SU-DHL-6 (cell line): ENCODE measurements at regions not wholly inside any gene's neighbourhood (a gene's known extent, or its start where the extent isn't known, plus 50 kb on each side); places are given as distances from the start of the nearest gene placed in this dataset.

Experiments
- H2AFZ ChIP-seq: fragments of 200-600 bp; sonication (generic); 2 replicates; pipeline ENCODE4 v1.6.1; 2014; ENCODE audit warnings: low read depth, mild to moderate bottlenecking, moderate library complexity, mixed read lengths, antibody characterized with exemption, low read length; ENCODE audit not compliant: severe bottlenecking
- H3F3A ChIP-seq: fragments of 200-600 bp; shearing (Covaris generic); 2 replicates; pipeline ENCODE4 v1.6.0; 2016; ENCODE audit warnings: antibody characterized with exemption, mild to moderate bottlenecking; ENCODE audit not compliant: insufficient read depth
- H3K27ac ChIP-seq: fragments of 200-600 bp; sonication (generic); 2 replicates; pipeline ENCODE4 v1.5.1; 2016; ENCODE audit warnings: low read depth, mild to moderate bottlenecking, low read length, moderate library complexity, mixed read lengths
- H3K27me3 ChIP-seq: fragments of 200-600 bp; sonication (generic), shearing (Covaris generic); 2 replicates; pipeline ENCODE4 v1.6.0; 2014; ENCODE audit warnings: mild to moderate bottlenecking, low read length
- H3K36me3 ChIP-seq: fragments of 200-600 bp; sonication (generic); 2 replicates; pipeline ENCODE4 v1.6.1; 2014; ENCODE audit warnings: mild to moderate bottlenecking, low read length, mixed read lengths
- H3K4me2 ChIP-seq: fragments of 300-600, 200-600 bp; shearing (Covaris generic), sonication (generic); 2 replicates; pipeline ENCODE4 v1.6.0; 2014; ENCODE audit warnings: low read length, low read depth, mild to moderate bottlenecking; ENCODE audit not compliant: poor library complexity, severe bottlenecking
- H3K4me3 ChIP-seq: fragments of 200-600 bp; sonication (generic); 2 replicates; pipeline ENCODE4 v1.5.1; 2014; ENCODE audit warnings: antibody characterized with exemption, low read length, mild to moderate bottlenecking, mixed read lengths; ENCODE audit not compliant: insufficient read depth, poor library complexity, severe bottlenecking
- H3K79me2 ChIP-seq: fragments of 200-600 bp; sonication (generic); 2 replicates; pipeline ENCODE4 v1.6.1; 2014; ENCODE audit warnings: mild to moderate bottlenecking, low read length, moderate library complexity; ENCODE audit not compliant: insufficient read depth
- H3K9ac ChIP-seq: fragments of 200-600 bp; sonication (generic); 2 replicates; pipeline ENCODE4 v1.7.0; 2014; ENCODE audit warnings: mild to moderate bottlenecking, low read length
- H3K9me2 ChIP-seq: fragments of 200-600 bp; sonication (generic); replicated peaks from 2 replicates; pipeline ENCODE4 v1.6.1; 2014; ENCODE audit warnings: low read length; ENCODE audit not compliant: insufficient read depth
- H3K9me3 ChIP-seq: fragments of 200-600 bp; sonication (generic); 2 replicates; pipeline ENCODE4 v1.6.1; 2014; ENCODE audit warnings: low read length, mixed read lengths; ENCODE audit not compliant: insufficient read depth
- H4K20me1 ChIP-seq: fragments of 200-600 bp; sonication (generic); 2 replicates; pipeline ENCODE4 v1.6.1; 2014; ENCODE audit warnings: low read depth, mild to moderate bottlenecking, antibody characterized with exemption, low read length, moderate library complexity, mixed read lengths
- EZH2phosphoT487 ChIP-seq: fragments of 200-600 bp; sonication (generic), shearing (Covaris generic); conservative IDR thresholded peaks from 2 replicates; pipeline ENCODE4 v1.6.1; 2018; ENCODE audit warnings: mild to moderate bottlenecking, antibody characterized with exemption, low read length, moderate library complexity, mixed read lengths
- TF ChIP-seq, protein P1 (sequence below): fragments of 200-600 bp; sonication (generic); IDR thresholded peaks from one replicate; pipeline ENCODE4 v1.5.1; 2017; ENCODE audit warnings: antibody characterized with exemption, mild to moderate bottlenecking, low read length, moderate library complexity; ENCODE audit not compliant: insufficient read depth, poor library complexity, severe bottlenecking

DNA sequence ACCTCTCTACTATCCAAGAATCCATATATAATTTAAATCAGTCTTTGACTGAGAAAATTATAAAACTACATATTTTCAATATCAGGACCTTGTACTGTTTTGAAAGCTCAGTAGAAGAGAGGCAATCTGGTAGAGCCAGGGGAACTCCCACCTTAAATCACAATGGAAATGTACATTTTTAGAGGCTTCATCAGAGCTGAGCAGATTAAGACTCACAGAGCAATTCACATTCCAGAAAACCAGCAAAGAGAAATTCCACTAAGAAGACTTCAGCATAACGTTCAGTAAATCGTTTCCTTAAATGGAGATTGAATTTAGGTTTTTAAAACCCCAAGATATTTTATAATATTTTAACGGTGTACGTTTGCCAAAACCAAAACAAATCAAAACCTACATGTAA, 227.8 kb upstream of the TRPM3 start:
- Histone ChIP-seq H3F3A (no peaks in the 10 kb centered on the region), H3K79me2 (no peaks in the 10 kb centered on the region)

DNA sequence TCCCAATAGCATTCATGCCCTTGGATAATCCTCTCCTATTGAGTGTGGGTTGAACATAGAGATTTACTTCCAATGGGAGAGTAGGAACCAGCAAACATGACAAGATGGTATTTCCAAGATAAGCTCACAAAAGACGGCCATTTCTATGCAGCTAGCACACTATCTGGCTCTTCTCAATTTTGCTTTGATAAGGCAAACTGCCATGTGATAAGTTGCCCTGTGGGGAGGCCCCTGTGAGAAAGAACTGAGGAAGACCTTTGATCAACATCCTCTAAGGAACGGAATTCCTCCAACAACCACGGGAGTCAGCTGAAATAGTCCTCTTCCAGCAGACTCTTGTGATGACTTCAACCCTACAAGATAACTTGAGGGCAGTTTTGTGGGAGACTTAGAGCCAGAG, 211.9 kb upstream of the TRPM3 start:
- Histone ChIP-seq H3K36me3 (no peaks in the 10 kb centered on the region), H3K9me2 (no peaks in the 10 kb centered on the region), H3K9me3 (no peaks in the 10 kb centered on the region), H3K79me2 (no peaks in the 10 kb centered on the region), H3K27ac (no peak overlapping the region), H3K4me2 (no peak overlapping the region), H4K20me1 (no peaks in the 10 kb centered on the region), H3K27me3 (no peaks in the 10 kb centered on the region), H3F3A (no peaks in the 10 kb centered on the region), H2AFZ (no peak overlapping the region), H3K4me3 (no peak overlapping the region), H3K9ac (no peak overlapping the region)
- TF ChIP-seq, protein P1, sequence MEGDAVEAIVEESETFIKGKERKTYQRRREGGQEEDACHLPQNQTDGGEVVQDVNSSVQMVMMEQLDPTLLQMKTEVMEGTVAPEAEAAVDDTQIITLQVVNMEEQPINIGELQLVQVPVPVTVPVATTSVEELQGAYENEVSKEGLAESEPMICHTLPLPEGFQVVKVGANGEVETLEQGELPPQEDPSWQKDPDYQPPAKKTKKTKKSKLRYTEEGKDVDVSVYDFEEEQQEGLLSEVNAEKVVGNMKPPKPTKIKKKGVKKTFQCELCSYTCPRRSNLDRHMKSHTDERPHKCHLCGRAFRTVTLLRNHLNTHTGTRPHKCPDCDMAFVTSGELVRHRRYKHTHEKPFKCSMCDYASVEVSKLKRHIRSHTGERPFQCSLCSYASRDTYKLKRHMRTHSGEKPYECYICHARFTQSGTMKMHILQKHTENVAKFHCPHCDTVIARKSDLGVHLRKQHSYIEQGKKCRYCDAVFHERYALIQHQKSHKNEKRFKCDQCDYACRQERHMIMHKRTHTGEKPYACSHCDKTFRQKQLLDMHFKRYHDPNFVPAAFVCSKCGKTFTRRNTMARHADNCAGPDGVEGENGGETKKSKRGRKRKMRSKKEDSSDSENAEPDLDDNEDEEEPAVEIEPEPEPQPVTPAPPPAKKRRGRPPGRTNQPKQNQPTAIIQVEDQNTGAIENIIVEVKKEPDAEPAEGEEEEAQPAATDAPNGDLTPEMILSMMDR, result no peak
- no peak for TF ChIP-seq EZH2phosphoT487

More for the DNA sequence above, 227.8 kb upstream of the TRPM3 start:
- H3K27ac ChIP-seq, result no peak overlapping the region
- H3K4me2 ChIP-seq, result no peak overlapping the region
- TF ChIP-seq, protein P1, result no peak
- TF ChIP-seq EZH2phosphoT487, result no peak
- H3K36me3 ChIP-seq, result no peaks in the 10 kb centered on the region
- H3K9me2 ChIP-seq, result no peaks in the 10 kb centered on the region
- H3K9me3 ChIP-seq, result no peaks in the 10 kb centered on the region
- no peak overlapping the region for H3K9ac ChIP-seq
- no peaks in the 10 kb centered on the region for H3K27me3 ChIP-seq
- no peak overlapping the region for H3K4me3 ChIP-seq
- no peak overlapping the region for H2AFZ ChIP-seq
- no peaks in the 10 kb centered on the region for H4K20me1 ChIP-seq

GRCh38 chr9:71331603-71332002, 210.2 kb upstream of the TRPM3 start:
- no peaks in the 10 kb centered on the region for H4K20me1 ChIP-seq
- H3K36me3 ChIP-seq, result no peaks in the 10 kb centered on the region
- no peak overlapping the region for H3K27ac ChIP-seq
- TF ChIP-seq, protein P1, result no peak
- no peak for TF ChIP-seq EZH2phosphoT487
- H3K9me2 ChIP-seq, result no peaks in the 10 kb centered on the region
- no peak overlapping the region for H2AFZ ChIP-seq
- no peaks in the 10 kb centered on the region for H3K79me2 ChIP-seq
- H3K9ac ChIP-seq, result no peak overlapping the region
- H3K9me3 ChIP-seq, result no peaks in the 10 kb centered on the region
- no peaks in the 10 kb centered on the region for H3F3A ChIP-seq
- no peak overlapping the region for H3K4me3 ChIP-seq
- no peak overlapping the region for H3K4me2 ChIP-seq
- H3K27me3 ChIP-seq, result no peaks in the 10 kb centered on the region

GRCh38 chr9:71329873-71330272, 208.5 kb upstream of the TRPM3 start:
- Histone ChIP-seq H3K9me2 (no peaks in the 10 kb centered on the region), H3K27me3 (no peaks in the 10 kb centered on the region), H3K27ac (no peak overlapping the region), H3K4me2 (no peak overlapping the region), H3F3A (no peaks in the 10 kb centered on the region), H3K9ac (no peak overlapping the region), H4K20me1 (no peaks in the 10 kb centered on the region), H3K4me3 (no peak overlapping the region), H3K36me3 (no peaks in the 10 kb centered on the region), H3K9me3 (no peaks in the 10 kb centered on the region), H3K79me2 (no peaks in the 10 kb centered on the region), H2AFZ (no peak overlapping the region)
- TF ChIP-seq, protein P1, result no peak
- TF ChIP-seq EZH2phosphoT487, result no peak
